GM21825 (cell line): ENCODE measurements at regions not wholly inside any gene's neighbourhood (a gene's known extent, or its start where the extent isn't known, plus 50 kb on each side); places are given as distances from the start of the nearest gene placed in this dataset.

Source experiments
- ATAC-seq: cut with Tn5 transposase; IDR thresholded peaks from one replicate; pipeline ENCODE4 v1.9.1; 2021; ENCODE audit warnings: mild to moderate bottlenecking, moderate library complexity; ENCODE audit not compliant: unreplicated experiment

- no peak for ATAC-seq
Measured at GRCh38 chr5:4100739-4101138, 505.1 kb downstream of the IRX1 start.

DNA sequence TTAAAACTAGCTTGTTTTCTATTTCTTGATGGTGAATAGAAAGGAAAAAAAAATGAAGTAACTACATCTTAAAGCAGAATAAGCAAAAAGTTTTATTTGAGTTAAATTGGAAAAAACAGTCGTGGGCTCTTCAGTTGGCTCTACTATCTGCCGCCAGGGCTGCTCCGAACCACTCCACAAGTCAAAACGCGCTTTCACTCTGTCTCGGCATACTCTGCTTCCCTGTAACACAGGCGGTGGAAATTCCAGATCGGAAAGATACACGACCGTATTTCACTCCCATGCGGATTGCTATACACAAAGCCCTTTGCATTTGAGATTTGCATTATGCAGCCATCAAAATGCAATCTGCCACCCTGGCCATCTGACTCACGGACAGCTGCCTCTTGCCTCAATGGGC lies 505.6 kb downstream of the IRX1 start:
- ATAC-seq, result no peak

GRCh38 chr5:4104831-4105597 lies 509.4 kb downstream of the IRX1 start:
- ATAC-seq, result no peak

GRCh38 chr5:4108690-4109089 lies 513.1 kb downstream of the IRX1 start:
- no peak for ATAC-seq

DNA sequence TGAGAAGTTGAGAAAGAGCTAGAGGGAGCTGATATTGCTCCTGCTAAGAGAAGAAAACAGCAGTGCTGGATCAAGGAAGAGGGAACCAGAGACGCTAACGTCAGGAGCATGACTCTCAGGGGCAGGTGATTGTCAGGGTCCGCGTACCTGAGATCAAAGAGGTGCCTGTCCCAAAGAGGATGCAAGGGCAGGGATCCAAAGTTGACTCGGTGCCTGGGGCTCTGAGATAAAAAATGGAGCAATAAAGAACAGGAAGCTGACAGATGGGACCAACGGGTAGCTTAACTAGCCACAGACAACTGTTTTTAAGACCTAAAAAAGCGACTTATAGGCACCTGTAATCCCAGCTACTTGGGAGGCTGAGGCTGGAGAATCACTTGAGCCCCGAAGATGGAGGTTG lies 517.8 kb downstream of the IRX1 start:
- ATAC-seq, result no peak

GRCh38 chr5:4113905-4114304 lies 518.3 kb downstream of the IRX1 start:
- no peak for ATAC-seq

DNA sequence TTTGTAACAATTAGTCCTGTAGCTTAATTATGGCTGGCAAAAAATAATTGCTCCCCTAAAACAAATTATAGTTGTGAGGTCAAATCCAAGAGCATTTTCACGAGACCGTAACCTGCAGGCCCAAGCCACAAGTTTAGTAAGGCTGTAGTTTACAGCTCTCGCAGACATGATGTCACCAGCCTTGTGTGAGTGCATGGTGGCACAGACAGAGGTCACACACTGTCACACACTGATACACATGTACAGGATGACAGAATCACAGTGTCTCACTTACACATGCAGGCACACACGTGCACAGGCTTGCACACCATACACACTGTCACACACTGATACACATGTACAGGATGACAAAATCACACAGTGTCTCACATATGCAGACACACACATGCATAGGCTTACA lies 518.8 kb downstream of the IRX1 start:
- ATAC-seq, result no peak

- ATAC-seq, result no peak
Measured at GRCh38 chr5:4116834-4117233, 521.2 kb downstream of the IRX1 start.

GRCh38 chr5:4124221-4124970 lies 528.8 kb downstream of the IRX1 start:
- ATAC-seq, result no peak

- no peak for ATAC-seq
Measured at GRCh38 chr5:4128994-4129393, 533.4 kb downstream of the IRX1 start.

DNA sequence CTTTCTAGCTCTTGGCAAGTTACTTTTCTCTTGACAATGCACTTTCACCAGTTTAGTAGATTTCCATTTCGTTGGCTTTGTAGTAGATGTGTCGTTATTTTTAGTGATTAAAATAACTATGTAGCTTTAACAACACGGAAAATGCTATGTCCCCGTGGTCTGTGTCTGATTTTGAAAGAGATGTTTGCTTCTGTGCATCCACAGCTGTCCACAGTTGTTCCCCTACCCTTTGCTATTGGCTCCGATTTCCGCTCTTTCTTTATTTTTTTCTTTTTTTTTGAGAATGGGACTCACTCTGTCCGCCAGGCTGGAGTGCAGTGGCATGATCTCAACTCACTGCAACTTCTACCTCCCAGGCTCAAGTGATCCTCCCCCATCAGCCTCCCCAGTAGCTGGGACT lies 533.9 kb downstream of the IRX1 start:
- no peak for ATAC-seq

DNA sequence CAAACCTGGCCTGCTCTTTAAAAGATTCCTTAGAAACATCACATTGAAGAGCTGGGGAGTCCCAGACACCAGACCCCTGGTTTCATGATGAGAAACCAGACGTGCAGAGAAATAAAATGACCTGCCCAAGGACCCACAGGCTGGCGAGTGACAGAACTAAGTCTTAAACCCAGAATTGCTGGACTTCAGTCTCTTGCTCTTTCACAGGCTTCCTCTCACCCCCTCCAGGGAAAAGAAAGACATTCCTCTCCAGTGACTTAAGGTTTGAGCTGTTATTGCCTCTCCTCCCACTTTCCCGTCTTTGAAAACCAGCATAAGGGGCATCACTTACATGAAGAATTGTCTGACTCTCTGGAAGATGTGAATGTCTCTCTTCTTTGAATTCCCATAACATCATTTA lies 535.2 kb downstream of the IRX1 start:
- ATAC-seq, result no peak

GRCh38 chr5:4137781-4138180 lies 542.1 kb downstream of the IRX1 start:
- ATAC-seq, result no peak

GRCh38 chr5:4142842-4143241 lies 547.2 kb downstream of the IRX1 start:
- ATAC-seq, result no peak

DNA sequence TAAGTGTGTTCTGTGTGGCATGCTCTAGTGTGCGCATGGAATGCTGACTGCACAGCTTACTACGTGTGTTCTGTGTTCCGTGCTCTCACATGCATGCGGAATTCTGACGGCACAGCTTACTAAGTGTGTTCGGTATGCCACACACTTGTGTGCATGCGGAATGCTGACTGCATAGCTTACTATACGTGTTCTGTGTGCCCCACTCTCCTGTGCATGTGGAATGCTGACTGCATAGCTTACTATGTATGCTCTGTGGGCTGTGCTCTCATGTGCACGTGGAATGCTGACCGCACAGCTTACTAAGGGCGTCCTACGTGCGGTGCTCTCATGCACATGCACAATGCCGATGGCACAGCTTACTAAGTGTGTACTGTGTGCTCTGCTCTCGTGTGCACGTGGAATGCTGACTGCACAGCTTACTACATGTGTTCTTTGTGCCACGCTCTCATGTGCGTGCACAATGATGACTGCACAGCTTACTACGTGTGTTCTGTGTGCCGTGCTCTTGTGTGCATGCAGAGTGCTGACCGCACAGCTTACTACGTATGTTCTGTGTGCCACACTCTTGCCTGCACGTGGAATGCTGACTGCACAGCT lies 548.9 kb downstream of the IRX1 start:
- no peak for ATAC-seq

GRCh38 chr5:4145511-4145910 lies 549.9 kb downstream of the IRX1 start:
- ATAC-seq, result no peak

- no peak for ATAC-seq
Measured at GRCh38 chr5:4148009-4148408, 552.4 kb downstream of the IRX1 start.

DNA sequence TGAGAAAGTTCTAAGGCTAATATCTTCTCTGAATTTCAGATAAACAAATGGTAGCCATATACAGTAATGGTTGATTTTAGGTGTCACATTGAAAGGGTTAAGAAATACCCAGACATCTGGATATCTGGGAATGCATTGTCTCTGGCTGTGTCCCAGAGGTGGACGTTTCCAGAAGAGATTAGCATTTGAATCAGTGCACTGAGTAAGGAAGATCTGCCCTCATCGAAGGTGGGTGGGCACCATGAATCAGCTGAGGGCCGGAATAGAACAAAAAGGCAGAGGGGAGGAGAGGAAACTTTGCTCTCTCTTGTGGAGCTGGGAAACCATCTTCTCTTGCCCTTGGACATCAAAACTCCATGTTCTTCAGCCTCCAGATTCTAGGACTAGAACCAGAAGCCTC lies 554.4 kb downstream of the IRX1 start:
- no peak for ATAC-seq

- no peak for ATAC-seq
Measured at GRCh38 chr5:4156153-4156552, 560.5 kb downstream of the IRX1 start.

- no peak for ATAC-seq
Measured at GRCh38 chr5:4156889-4157288, 561.3 kb downstream of the IRX1 start.

DNA sequence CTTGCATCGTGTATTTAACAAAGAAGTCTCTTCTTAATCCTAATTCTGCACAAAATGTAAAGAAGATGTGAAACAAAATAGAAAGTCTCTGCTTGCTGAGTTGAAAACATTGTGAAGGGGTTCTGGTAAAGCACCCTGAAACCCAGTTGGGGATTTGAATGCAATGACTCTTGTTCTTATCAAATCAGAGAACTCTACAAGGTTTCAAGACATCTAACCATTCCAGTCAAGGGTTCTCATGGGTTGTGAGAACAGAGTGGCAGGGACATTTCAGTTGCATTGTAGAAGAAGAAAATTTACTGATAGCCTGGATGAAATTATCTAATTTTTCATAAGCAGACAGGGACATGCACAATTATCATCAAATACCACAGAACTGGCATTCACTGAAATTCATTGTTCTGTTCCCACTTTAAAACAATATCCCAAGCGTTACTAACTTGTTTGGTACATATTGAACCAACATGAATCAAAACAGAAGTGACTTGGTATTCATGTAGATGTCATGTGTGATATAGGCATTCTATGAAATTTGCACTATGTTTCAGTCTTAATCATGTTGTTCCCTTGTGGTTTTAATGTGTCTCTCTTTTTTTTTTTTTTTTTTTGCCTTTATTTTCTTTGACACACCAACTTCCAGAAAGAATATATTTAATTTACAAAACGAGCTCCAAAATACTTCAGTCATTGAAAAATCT lies 563.3 kb downstream of the IRX1 start:
- no peak for ATAC-seq

DNA sequence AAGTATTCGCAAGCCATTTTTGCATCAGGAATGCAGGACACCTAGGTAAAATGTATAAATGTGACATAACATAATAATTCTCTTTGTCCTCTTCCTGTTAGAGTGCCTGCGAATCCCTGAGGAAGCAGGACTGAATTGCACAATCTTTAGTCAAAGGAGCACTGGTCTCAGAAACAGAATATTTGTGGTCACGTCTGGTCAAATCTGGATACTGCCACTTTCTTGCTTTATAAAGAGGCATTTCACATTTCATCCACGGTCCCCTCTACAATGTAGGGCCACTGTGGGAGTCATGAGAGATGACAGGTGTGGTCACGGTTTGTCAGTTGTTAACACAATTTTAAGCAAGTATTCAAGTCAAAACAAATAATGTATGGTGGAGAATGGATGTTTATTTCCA lies 564.0 kb downstream of the IRX1 start:
- no peak for ATAC-seq
